Astrocyte (in vitro differentiated cells and primary cell): ENCODE measurements at regions not wholly inside any gene's neighbourhood (a gene's known extent, or its start where the extent isn't known, plus 50 kb on each side); places are given as distances from the start of the nearest gene placed in this dataset.

ENCODE experiments used
- CTCF ChIP-seq: IDR thresholded peaks from 2 replicates; pipeline ENCODE4 v1.5.1; 2011; ENCODE audit warnings: low read depth, mild to moderate bottlenecking, inconsistent platforms, low read length, moderate library complexity; ENCODE audit not compliant: insufficient read depth
- EZH2 ChIP-seq: IDR thresholded peaks from 2 replicates; pipeline ENCODE4 v1.6.1; 2012; ENCODE audit warnings: mild to moderate bottlenecking, low read length, inconsistent platforms; ENCODE audit not compliant: insufficient read depth

GRCh38 chr6:135576055-135576454 lies 78.5 kb upstream of the AHI1 start:
- TF ChIP-seq CTCF (no peak), EZH2 (no peak)
